ENCODE measurements at regions not wholly inside any gene's neighbourhood (a gene's known extent, or its start where the extent isn't known, plus 50 kb on each side); places are given as distances from the start of the nearest gene placed in this dataset.

DNA sequence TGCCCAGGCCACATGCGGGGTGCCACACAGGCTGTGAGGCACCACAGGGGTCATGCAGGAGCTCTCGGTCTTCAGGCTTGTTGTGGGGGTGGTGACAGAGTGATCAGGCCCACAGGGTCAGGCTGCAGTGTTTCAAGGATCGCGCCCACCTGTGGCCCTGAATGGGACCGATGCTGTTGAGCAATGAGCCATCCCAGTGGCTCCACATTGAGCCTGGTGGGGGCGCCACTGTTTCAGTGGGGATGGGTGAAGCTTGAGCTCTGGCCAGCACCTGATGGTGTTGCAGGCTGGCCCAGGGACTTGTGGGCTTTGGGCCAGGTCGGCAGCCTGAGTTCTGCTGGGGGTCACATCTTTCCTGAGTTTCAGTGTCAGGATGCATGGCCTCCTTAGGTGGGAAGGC, 230.1 kb downstream of the UBE3A start:
- H3K4me3 Mint-ChIP-seq: no peak overlapping the region
- no peak overlapping the region for H3K27ac ChIP-seq (ENCODE audit: low read depth, low read length)
- intact Hi-C loops (cut with micrococcal nuclease): no loop called here
- peaks cover 0 to 20% (median 5%) of the 10 kb centered on the region in 11 donors for H3K9me3 Mint-ChIP-seq
- CTCF ChIA-PET: no interaction called here
- H3K36me3 Mint-ChIP-seq: no peaks in the 10 kb centered on the region
- H3K4me3 ChIP-seq (ENCODE audit: low read length): no peak overlapping the region
- no peaks in the 10 kb centered on the region for H3K27me3 ChIP-seq (ENCODE audit: control insufficient read depth in 2 of 2, insufficient read depth in 2 of 2, low read length in 2 of 2)
- POLR2A ChIA-PET: no interaction called here
- no peaks in the 10 kb centered on the region for H3K36me3 ChIP-seq (ENCODE audit: control insufficient read depth in 2 of 3, insufficient read depth in 3 of 3, low read length in 3 of 3)
- no peaks in the 10 kb centered on the region for H3K4me1 Mint-ChIP-seq
- no peaks in the 10 kb centered on the region for H3K4me1 ChIP-seq (ENCODE audit: control insufficient read depth in 2 of 2, insufficient read depth in 2 of 2, low read length in 2 of 2)
- H3K27ac Mint-ChIP-seq: no peak overlapping the region
- DNase-seq: no peak
- no peak for ATAC-seq
- H3K9me3 ChIP-seq (ENCODE audit: control insufficient read depth in 2 of 3, low read length in 3 of 3): peaks cover 0 to 49% (median 0%) of the 10 kb centered on the region in 3 experiments
- no peaks in the 10 kb centered on the region for H3K27me3 Mint-ChIP-seq

DNA sequence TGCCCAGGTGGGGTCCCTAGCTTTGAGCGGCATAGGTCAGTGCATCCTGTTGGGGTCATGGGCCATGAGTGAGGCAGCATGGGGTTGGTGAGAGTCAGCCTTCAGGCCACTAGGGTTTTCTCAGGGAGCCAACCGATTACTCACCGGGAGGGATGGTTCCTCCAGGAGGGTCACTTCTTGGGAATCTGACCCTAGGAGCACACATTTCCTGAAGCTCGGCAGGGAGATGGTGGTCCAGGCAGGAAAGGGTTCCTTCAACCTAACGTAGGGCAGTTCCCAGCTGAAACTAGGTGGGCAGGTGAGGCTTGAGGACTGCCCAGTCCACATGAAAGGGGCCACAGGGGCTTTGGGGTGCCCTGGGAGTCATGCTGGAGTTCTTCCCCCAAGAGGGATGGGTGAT, 218.0 kb downstream of the UBE3A start:
- H3K27ac Mint-ChIP-seq: no peak overlapping the region
- CTCF ChIA-PET: no interaction called here
- Histone ChIP-seq H3K4me3 (ENCODE audit: low read length) (no peak overlapping the region), H3K27me3 (ENCODE audit: control insufficient read depth in 2 of 2, insufficient read depth in 2 of 2, low read length in 2 of 2) (no peaks in the 10 kb centered on the region), H3K9me3 (ENCODE audit: control insufficient read depth in 2 of 3, low read length in 3 of 3) (peaks cover 0 to 50% (median 0%) of the 10 kb centered on the region in 3 experiments), H3K4me1 (ENCODE audit: control insufficient read depth in 2 of 2, insufficient read depth in 2 of 2, low read length in 2 of 2) (no peaks in the 10 kb centered on the region), H3K27ac (ENCODE audit: low read depth, low read length) (no peak overlapping the region), H3K36me3 (ENCODE audit: control insufficient read depth in 2 of 3, insufficient read depth in 3 of 3, low read length in 3 of 3) (no peaks in the 10 kb centered on the region)
- H3K36me3 Mint-ChIP-seq: no peaks in the 10 kb centered on the region
- POLR2A ChIA-PET: no interaction called here
- H3K4me3 Mint-ChIP-seq: no peak overlapping the region
- no peaks in the 10 kb centered on the region for H3K27me3 Mint-ChIP-seq
- ATAC-seq: no peak
- intact Hi-C loops (cut with micrococcal nuclease): no loop called here
- peaks cover 0 to 42% (median 12%) of the 10 kb centered on the region in 11 donors for H3K9me3 Mint-ChIP-seq
- DNase-seq: no peak
- no peaks in the 10 kb centered on the region for H3K4me1 Mint-ChIP-seq

DNA sequence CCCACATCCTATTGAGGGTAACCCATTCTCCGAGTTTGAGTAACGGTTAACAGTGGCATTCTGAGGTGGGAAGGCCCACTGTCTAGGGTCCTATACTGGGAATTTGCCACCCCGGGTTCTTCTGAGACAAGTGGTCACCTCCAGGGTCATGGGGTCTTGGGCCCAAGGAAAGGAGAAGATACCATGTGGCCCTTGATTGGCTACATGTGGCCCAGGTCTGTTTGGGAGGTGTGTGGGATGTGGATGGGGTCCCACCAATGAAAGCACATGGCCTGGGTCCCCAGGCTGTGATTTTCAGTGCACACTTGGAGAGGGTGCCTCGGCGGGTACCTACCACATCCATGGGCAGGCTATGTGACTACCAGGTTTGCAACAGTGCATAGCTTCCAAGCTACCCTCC, 214.4 kb downstream of the UBE3A start:
- DNase-seq: no peak
- Mint-ChIP-seq H3K4me1 (no peaks in the 10 kb centered on the region), H3K4me3 (no peak overlapping the region), H3K27ac (no peak overlapping the region), H3K27me3 (no peaks in the 10 kb centered on the region), H3K36me3 (no peaks in the 10 kb centered on the region), H3K9me3 (peaks cover 0 to 32% (median 14%) of the 10 kb centered on the region in 11 donors)
- Histone ChIP-seq H3K9me3 (ENCODE audit: control insufficient read depth in 2 of 3, low read length in 3 of 3) (peaks cover 0 to 34% (median 0%) of the 10 kb centered on the region in 3 experiments), H3K4me1 (ENCODE audit: control insufficient read depth in 2 of 2, insufficient read depth in 2 of 2, low read length in 2 of 2) (no peaks in the 10 kb centered on the region), H3K27me3 (ENCODE audit: control insufficient read depth in 2 of 2, insufficient read depth in 2 of 2, low read length in 2 of 2) (no peaks in the 10 kb centered on the region), H3K36me3 (ENCODE audit: control insufficient read depth in 2 of 3, insufficient read depth in 3 of 3, low read length in 3 of 3) (no peaks in the 10 kb centered on the region), H3K27ac (ENCODE audit: low read depth, low read length) (no peak overlapping the region), H3K4me3 (ENCODE audit: low read length) (no peak overlapping the region)
- ChIA-PET POLR2A (no interaction called here), CTCF (no interaction called here)
- no peak for ATAC-seq
- intact Hi-C loops (cut with micrococcal nuclease): no loop called here

DNA sequence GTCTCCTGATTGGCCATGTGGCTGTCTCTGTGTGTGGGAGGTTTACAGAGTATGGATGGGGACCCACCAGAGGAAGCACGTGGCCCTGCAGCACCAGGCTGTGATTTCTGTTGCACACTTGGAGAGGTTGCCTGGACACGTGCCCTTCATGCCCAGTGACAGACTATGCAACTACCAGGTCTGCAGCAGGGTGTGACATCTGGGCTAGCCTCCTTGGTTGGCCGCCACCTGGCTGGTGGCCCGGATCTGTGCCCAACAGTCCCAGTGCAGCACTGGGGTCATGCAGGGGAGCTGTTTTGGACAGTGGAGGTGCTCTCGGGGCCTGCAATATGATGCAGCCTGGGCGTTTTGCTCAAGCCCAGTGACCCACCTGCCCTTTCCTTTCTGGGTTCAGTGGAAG, 212.5 kb downstream of the UBE3A start:
- H3K4me3 Mint-ChIP-seq: no peak overlapping the region
- POLR2A ChIA-PET: no interaction called here
- ATAC-seq (no peak), DNase-seq (no peak)
- Histone ChIP-seq H3K4me3 (ENCODE audit: low read length) (no peak overlapping the region), H3K4me1 (ENCODE audit: control insufficient read depth in 2 of 2, insufficient read depth in 2 of 2, low read length in 2 of 2) (no peaks in the 10 kb centered on the region), H3K27me3 (ENCODE audit: control insufficient read depth in 2 of 2, insufficient read depth in 2 of 2, low read length in 2 of 2) (no peaks in the 10 kb centered on the region), H3K36me3 (ENCODE audit: control insufficient read depth in 2 of 3, insufficient read depth in 3 of 3, low read length in 3 of 3) (no peaks in the 10 kb centered on the region), H3K27ac (ENCODE audit: low read depth, low read length) (no peak overlapping the region), H3K9me3 (ENCODE audit: control insufficient read depth in 2 of 3, low read length in 3 of 3) (peaks cover 0 to 35% (median 0%) of the 10 kb centered on the region in 3 experiments)
- no peaks in the 10 kb centered on the region for H3K27me3 Mint-ChIP-seq
- peaks cover 0 to 30% (median 8%) of the 10 kb centered on the region in 11 donors for H3K9me3 Mint-ChIP-seq
- intact Hi-C loops (cut with micrococcal nuclease): no loop called here
- H3K4me1 Mint-ChIP-seq: no peaks in the 10 kb centered on the region
- CTCF ChIA-PET: no interaction called here
- no peaks in the 10 kb centered on the region for H3K36me3 Mint-ChIP-seq
- no peak overlapping the region for H3K27ac Mint-ChIP-seq

DNA sequence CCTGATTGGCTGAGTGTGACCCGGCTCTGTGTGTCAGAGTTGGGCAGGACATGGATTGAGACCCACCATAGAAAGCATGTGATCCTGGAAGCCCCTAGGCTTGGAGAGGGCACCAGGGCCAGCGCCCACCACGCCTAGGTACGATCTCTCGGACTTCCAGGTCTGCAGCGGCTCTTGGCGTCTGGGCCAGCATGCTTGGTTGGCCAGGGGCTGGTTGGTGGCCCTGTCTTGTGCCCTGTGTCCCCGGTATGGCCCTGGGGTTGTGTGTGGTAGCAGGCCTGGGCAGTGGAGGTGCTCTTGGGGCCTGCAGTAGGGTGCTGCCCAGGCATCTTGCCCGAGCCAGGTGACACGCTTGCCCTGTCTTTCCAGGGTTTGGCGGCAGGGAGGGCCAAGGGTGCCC, 210.6 kb downstream of the UBE3A start:
- no peaks in the 10 kb centered on the region for H3K36me3 Mint-ChIP-seq
- no peak overlapping the region for H3K27ac Mint-ChIP-seq
- intact Hi-C loops (cut with micrococcal nuclease): no loop called here
- H3K9me3 Mint-ChIP-seq: peaks cover 0 to 26% (median 8%) of the 10 kb centered on the region in 11 donors
- no peaks in the 10 kb centered on the region for H3K4me1 Mint-ChIP-seq
- Histone ChIP-seq H3K36me3 (ENCODE audit: control insufficient read depth in 2 of 3, insufficient read depth in 3 of 3, low read length in 3 of 3) (no peaks in the 10 kb centered on the region), H3K4me1 (ENCODE audit: control insufficient read depth in 2 of 2, insufficient read depth in 2 of 2, low read length in 2 of 2) (no peaks in the 10 kb centered on the region), H3K27me3 (ENCODE audit: control insufficient read depth in 2 of 2, insufficient read depth in 2 of 2, low read length in 2 of 2) (no peaks in the 10 kb centered on the region), H3K4me3 (ENCODE audit: low read length) (no peak overlapping the region), H3K9me3 (ENCODE audit: control insufficient read depth in 2 of 3, low read length in 3 of 3) (peaks cover 0 to 31% (median 0%) of the 10 kb centered on the region in 3 experiments), H3K27ac (ENCODE audit: low read depth, low read length) (no peak overlapping the region)
- no peaks in the 10 kb centered on the region for H3K27me3 Mint-ChIP-seq
- H3K4me3 Mint-ChIP-seq: no peak overlapping the region
- ATAC-seq: no peak
- CTCF ChIA-PET: no interaction called here
- POLR2A ChIA-PET: no interaction called here
- DNase-seq: no peak

DNA sequence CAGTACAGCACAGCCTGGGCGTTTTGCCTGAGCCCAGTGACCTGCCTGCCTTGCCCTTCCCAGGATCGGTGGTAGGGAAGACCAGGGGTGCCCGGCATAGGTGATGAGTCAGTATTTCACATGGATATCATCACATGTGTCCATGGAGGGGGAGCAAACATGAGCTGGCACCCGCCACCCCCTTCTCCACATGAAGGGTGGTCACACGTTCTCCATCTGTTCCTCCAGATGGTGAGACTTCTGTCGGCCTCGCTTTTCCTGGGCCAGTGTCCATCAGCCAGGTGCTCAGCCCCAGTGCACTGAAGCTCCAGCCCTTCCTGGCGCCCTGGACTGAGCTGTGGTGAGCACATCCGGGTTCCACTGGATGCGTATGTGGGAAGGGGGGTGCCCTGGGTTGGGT, 208.4 kb downstream of the UBE3A start:
- intact Hi-C loops (cut with micrococcal nuclease): no loop called here

DNA sequence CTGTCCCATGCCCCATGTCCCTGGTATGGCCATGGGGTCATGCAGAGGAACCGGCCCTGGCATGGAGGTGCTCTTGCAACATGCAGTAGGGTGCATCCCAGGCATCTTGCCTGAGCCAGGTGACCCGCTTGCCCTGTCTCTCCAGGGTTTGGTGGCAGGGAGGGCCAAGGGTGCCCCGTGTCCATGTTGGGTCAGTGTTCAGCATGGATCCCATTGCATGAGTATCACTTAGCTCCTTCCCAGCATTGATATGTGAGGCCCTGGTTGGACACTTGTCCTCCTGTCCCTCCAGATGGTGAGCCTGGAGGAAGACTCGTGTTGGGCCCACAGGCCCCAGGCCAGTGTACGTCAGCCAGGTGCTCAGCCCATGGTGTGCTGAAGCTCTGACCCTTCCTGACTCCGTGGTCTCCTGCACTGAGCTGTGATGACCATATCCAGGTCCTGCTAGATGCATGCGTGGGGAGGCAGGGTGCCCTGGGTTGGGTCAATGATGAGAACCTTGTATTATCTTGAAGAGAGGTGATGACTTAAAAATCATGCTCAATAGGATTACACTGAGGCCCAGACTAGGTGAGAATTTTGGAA, 205.0 kb downstream of the UBE3A start:
- DNase-seq: no peak
- no peak overlapping the region for H3K4me3 ChIP-seq (ENCODE audit: low read length)
- no peak overlapping the region for H3K27ac Mint-ChIP-seq
- H3K9me3 Mint-ChIP-seq: peaks cover 0 to 23% (median 12%) of the 10 kb centered on the region in 11 donors
- H3K4me3 Mint-ChIP-seq: no peak overlapping the region
- ChIA-PET POLR2A (no interaction called here), CTCF (no interaction called here)
- intact Hi-C loops (cut with micrococcal nuclease): no loop called here
- no peaks in the 10 kb centered on the region for H3K4me1 Mint-ChIP-seq
- H3K27ac ChIP-seq (ENCODE audit: low read depth, low read length): no peak overlapping the region
- no peaks in the 10 kb centered on the region for H3K27me3 Mint-ChIP-seq
- H3K4me1 ChIP-seq (ENCODE audit: control insufficient read depth in 2 of 2, insufficient read depth in 2 of 2, low read length in 2 of 2): no peaks in the 10 kb centered on the region
- H3K36me3 ChIP-seq (ENCODE audit: control insufficient read depth in 2 of 3, insufficient read depth in 3 of 3, low read length in 3 of 3): no peaks in the 10 kb centered on the region
- peaks cover 0 to 39% (median 0%) of the 10 kb centered on the region in 3 experiments for H3K9me3 ChIP-seq (ENCODE audit: control insufficient read depth in 2 of 3, low read length in 3 of 3)
- peaks cover 0 to 2% (median 0%) of the 10 kb centered on the region in 5 donors for H3K36me3 Mint-ChIP-seq
- no peaks in the 10 kb centered on the region for H3K27me3 ChIP-seq (ENCODE audit: control insufficient read depth in 2 of 2, insufficient read depth in 2 of 2, low read length in 2 of 2)
- no peak for ATAC-seq

More for the DNA sequence above, 208.4 kb downstream of the UBE3A start:
- ATAC-seq (no peak), DNase-seq (no peak)
- Histone ChIP-seq H3K27me3 (ENCODE audit: control insufficient read depth in 2 of 2, insufficient read depth in 2 of 2, low read length in 2 of 2) (no peaks in the 10 kb centered on the region), H3K4me3 (ENCODE audit: low read length) (no peak overlapping the region), H3K4me1 (ENCODE audit: control insufficient read depth in 2 of 2, insufficient read depth in 2 of 2, low read length in 2 of 2) (no peaks in the 10 kb centered on the region), H3K27ac (ENCODE audit: low read depth, low read length) (no peak overlapping the region), H3K9me3 (ENCODE audit: control insufficient read depth in 2 of 3, low read length in 3 of 3) (peaks cover 0 to 36% (median 0%) of the 10 kb centered on the region in 3 experiments), H3K36me3 (ENCODE audit: control insufficient read depth in 2 of 3, insufficient read depth in 3 of 3, low read length in 3 of 3) (no peaks in the 10 kb centered on the region)
- Mint-ChIP-seq H3K4me1 (no peaks in the 10 kb centered on the region), H3K9me3 (peaks cover 0 to 23% (median 6%) of the 10 kb centered on the region in 11 donors), H3K27me3 (no peaks in the 10 kb centered on the region), H3K4me3 (no peak overlapping the region), H3K27ac (no peak overlapping the region), H3K36me3 (peaks cover 0 to 2% (median 0%) of the 10 kb centered on the region in 5 donors)
- POLR2A ChIA-PET: no interaction called here
- CTCF ChIA-PET: no interaction called here

All from naive thymus-derived CD4-positive, alpha-beta T cell (primary cell).